Stimulated activated CD4-positive, alpha-beta T cell treated with anti-CD3 and anti-CD28 coated beads, Interleukin-4, amount 100 ng/mL, for 24 hours (primary cell): ENCODE measurements at regions not wholly inside any gene's neighbourhood (a gene's known extent, or its start where the extent isn't known, plus 50 kb on each side); places are given as distances from the start of the nearest gene placed in this dataset.
A peak's percentile ranks its signal among the peaks of the same experiment; 100 is the strongest.

ENCODE experiments used
- DNase-seq: peaks from one replicate; pipeline ENCODE4 v3.0.0-alpha.2; 2020

- DNase-seq: no peak
Observed at GRCh38 chr6:170131351-170131750, 159.5 kb downstream of the DLL1 start.

GRCh38 chr6:170130771-170131241, 160.1 kb downstream of the DLL1 start:
- DNase-seq: no peak

- no peak for DNase-seq
Observed at GRCh38 chr6:170130201-170130621, 160.7 kb downstream of the DLL1 start.

- no peak for DNase-seq
Observed at GRCh38 chr6:170129691-170130171, 161.1 kb downstream of the DLL1 start.

- no peak for DNase-seq
Observed at GRCh38 chr6:170128811-170129681, 161.8 kb downstream of the DLL1 start.

GRCh38 chr6:170128346-170128745, 162.5 kb downstream of the DLL1 start:
- no peak for DNase-seq

- DNase-seq: no peak
Observed at GRCh38 chr6:170127151-170127550, 163.7 kb downstream of the DLL1 start.

- no peak for DNase-seq
Observed at GRCh38 chr6:170125456-170126300, 165.2 kb downstream of the DLL1 start.

- DNase-seq: no peak
Observed at GRCh38 chr6:170124836-170125235, 166.0 kb downstream of the DLL1 start.

GRCh38 chr6:170124150-170124549, 166.7 kb downstream of the DLL1 start:
- DNase-seq: no peak

GRCh38 chr6:170122651-170123050, 168.2 kb downstream of the DLL1 start:
- DNase-seq: no peak

GRCh38 chr6:170117111-170117972, 173.5 kb downstream of the DLL1 start:
- no peak for DNase-seq

- no peak for DNase-seq
Observed at GRCh38 chr6:170116636-170117035, 174.2 kb downstream of the DLL1 start.

GRCh38 chr6:170114956-170115855, 175.7 kb downstream of the DLL1 start:
- DNase-seq: no peak

GRCh38 chr6:170114187-170114945, 176.5 kb downstream of the DLL1 start:
- DNase-seq: no peak

GRCh38 chr6:170113141-170113540, 177.7 kb downstream of the DLL1 start:
- DNase-seq: peak; percentile 2

GRCh38 chr6:170112583-170112860, 178.4 kb downstream of the DLL1 start:
- DNase-seq: peak; percentile 1

GRCh38 chr6:170111816-170112582, 178.9 kb downstream of the DLL1 start:
- DNase-seq: peak; percentile 1

GRCh38 chr6:170111141-170111664, 179.7 kb downstream of the DLL1 start:
- no peak for DNase-seq
